EH (cell line): ENCODE measurements at regions not wholly inside any gene's neighbourhood (a gene's known extent, or its start where the extent isn't known, plus 50 kb on each side); places are given as distances from the start of the nearest gene placed in this dataset.
"Not testable (repeated sequence)": the region's sequence is repeated elsewhere in the genome, so short reads cannot be mapped to it uniquely, and the experiment has no call there.

Source experiments
- DNase-seq: peaks from one replicate; pipeline ENCODE4 v3.0.0-alpha.2; 2015; ENCODE audit warnings: low read depth

DNA sequence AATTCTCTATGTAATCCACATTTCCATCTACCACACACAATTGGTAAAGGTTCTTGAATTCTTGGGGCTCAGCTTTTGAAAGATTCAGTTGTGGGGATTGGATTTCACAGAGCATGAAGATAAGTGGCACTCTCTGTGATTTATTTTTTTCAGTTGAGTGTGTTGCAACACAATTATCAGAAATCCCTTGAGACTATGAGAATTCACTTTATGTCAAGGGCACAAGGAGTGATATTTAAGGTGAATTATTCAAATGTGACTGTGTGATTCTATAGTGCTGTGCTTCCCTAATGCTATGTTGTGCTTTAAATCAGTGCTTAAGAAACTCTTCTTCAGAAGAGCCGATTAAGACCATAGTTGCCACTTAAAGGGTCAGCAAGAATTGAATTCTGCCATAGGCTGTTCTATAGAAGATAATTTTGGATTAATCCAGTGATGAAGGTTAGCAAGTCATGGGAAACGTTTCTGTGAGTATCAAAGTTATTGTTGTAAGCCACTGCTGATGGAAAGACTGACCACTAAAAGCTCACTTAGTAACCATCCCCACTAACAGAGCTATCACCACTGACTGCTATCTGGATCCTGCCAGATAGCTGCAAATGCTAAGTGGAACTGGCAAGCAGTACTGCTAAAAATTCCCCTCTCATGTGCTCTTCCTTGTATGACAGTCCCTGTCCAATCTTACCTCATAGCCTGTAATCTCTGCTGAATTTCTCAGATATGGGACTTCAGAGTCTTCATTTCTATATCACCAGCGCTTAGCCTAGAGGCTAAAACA, 134.0 kb upstream of the SEMA3D start:
- DNase-seq = no peak

DNA sequence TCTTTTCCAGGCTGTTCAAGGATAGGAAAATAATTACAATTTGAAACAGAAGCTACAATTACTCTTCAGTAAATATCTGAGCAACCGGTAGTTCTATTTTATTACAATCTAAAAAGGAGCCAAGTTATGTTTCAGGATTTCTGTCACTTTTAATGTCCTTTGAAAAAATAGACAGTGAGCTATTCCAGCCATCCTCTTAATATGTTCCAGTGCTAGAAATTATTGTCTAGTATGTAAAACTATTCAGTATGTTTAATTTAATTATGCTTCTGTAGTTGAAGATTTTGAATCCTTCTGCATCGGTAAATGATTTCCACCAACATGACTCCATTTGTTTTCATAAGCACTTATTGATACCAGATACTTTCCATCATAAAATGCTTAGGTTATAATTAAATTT, 129.6 kb upstream of the SEMA3D start:
- no peak for DNase-seq

- no peak for DNase-seq
Observed at GRCh38 chr7:85310301-85310700, 123.4 kb upstream of the SEMA3D start.

DNA sequence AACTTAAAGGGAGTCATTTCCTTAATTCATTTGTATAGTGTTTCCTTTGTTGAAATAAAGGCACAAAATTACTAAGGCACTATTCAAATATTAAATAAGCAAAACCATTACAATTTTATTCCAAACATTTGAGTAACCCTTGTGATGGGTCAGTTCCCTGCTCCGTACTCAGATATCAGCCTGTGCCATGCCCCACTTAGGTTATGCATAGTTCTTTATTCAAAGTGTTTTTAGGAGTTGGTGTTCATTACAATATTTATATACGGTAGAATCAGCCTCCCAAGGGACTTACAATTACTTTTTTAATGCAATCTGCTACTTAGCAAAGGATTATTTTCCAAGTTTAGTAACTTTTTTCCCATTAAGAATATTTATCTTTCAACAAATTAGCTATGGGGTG, 119.3 kb upstream of the SEMA3D start:
- no peak for DNase-seq

GRCh38 chr7:85294176-85294575, 107.3 kb upstream of the SEMA3D start:
- DNase-seq = no peak

DNA sequence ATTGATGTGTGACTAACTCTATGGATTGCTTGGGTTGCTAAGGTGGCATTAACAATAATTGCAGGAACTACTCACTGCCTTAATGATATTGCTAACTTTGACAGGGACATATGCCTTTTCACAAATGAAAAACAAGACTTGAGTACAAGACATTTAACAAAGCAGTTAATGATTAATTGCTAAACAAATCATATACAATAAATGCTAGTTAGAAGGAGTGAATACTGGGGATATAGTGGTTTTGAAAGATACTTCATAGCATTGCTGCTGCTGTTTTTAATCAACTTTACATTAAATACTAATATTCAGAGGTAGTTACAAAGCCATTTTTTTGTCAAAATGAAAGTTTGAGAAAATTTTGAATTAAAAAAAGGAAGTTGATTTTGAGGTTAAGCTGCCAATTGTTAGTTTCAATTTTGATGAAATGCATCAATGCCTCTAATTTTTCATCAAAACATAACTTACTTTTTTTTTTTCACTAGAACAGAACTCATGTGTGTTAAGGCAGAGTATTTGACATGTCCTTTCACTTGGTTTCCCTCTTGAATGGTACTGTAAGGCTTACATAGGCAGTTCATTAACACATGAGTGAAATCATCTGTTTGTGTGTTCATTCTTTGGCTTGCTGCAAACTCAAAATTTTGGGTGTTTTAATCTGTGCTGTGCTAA, 106.2 kb upstream of the SEMA3D start:
- DNase-seq = no peak

- no peak for DNase-seq
Observed at GRCh38 chr7:85290269-85290668, 103.4 kb upstream of the SEMA3D start.

GRCh38 chr7:85289279-85289678, 102.4 kb upstream of the SEMA3D start:
- DNase-seq = no peak

DNA sequence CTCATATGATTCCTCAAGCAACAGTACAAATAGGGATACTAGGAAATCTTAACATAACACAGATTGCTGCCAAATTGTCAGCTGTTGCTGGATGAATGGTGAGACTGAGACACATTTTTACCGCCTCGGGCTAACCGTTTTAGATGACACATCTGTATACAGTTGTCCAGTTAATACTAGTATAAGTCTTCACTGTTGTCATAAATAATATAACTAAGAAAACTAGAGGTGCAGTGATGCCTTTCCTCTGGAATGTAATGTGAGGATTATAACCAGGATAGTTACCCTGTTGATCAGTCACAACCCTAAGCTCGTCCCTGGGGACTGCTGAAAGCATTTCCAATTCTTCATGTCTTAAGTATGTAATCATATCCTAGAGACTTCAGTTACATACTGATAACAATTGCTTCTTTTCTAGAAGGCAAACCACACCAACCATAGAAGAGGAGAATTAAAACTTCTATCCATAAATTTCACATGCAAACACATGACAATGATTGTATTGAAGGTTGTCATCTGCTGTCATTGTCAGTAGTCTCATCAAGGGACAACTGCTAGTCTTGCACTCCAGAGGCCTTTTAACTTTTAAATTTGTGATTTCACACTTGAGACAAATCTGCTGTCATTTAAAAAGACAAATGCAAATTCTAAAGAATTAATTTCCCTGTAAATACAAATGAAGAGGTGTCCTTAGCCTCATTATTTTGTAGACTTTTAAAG, 100.4 kb upstream of the SEMA3D start:
- DNase-seq = peak; percentile 41

DNA sequence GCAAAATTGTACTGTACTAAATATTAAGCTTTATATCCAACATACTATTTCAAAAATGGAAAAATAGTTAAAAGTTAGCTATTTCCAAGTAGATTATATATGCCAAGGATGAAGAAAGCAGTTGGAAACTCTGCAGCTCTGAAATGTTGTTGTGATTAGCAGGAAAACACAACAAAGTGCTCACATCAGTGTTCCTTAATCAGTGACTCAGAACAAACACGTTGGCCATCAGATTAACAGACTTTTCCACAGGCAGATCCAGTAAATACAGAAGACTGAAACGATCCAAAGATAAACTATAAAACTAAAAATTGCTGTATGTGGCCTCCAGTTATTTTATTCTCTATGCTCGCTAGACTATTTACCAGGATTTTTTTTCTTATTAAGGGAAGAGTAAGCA, 99.6 kb upstream of the SEMA3D start:
- DNase-seq = no peak

- DNase-seq = no peak
Observed at GRCh38 chr7:85285527-85285926, 98.7 kb upstream of the SEMA3D start.

DNA sequence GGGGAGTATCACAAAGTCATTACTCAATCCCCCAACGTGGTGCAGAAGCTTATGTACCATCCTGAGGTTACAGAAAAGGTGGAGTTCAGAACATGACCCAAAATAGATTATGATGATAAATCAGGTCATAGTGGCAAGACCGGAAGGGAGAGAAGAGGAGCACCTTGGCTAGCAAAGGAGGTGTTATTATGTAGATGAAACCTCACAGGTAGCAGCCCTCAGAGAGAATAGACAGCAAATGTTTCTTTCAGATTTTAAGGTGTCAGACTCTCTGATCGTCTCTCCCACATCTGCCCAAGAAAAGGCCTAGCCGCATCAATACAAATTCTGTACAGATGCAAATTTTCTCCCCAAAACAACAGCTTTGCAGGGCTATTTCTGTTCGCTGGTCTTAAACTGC, 88.3 kb upstream of the SEMA3D start:
- no peak for DNase-seq

DNA sequence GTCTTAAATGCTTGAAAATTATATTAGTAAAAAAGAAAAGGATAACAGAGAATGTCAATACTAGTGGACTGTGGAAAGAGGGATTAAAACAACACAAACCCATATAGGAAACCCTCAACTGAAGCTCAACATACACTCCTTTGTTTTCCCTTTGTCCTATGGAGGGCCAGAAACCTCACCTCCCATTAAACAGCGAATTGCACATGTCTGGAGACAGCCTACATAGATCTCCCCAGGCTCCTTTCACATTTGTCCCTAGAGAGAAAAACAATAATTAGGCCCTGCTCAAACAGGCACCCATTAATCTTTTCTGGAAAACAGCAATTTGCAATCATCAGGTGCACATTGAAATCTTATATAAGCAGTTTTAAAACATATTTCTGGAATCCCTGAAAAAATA, 87.6 kb upstream of the SEMA3D start:
- no peak for DNase-seq

GRCh38 chr7:85262891-85263290, 76.0 kb upstream of the SEMA3D start:
- peak; percentile 2 for DNase-seq

GRCh38 chr7:85261336-85261735, 74.5 kb upstream of the SEMA3D start:
- DNase-seq = peak; percentile 18

DNA sequence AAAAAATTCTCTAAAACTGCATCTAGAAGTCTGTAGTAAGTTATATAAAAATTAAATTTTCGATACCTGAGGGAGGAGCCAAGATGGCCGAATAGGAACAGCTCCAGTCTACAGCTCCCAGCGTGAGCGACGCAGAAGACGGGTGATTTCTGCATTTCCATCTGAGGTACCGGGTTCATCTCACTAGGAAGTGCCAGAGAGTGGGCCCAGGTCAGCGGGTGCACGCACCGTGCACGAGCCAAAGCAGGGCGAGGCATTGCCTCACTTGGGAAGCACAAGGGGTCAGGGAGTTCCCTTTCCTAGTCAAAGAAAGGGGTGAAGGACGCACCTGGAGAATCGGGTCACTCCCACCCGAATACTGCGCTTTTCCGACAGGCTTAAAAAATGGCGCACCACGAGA, 62.9 kb upstream of the SEMA3D start:
- not testable (repeated sequence) for DNase-seq

DNA sequence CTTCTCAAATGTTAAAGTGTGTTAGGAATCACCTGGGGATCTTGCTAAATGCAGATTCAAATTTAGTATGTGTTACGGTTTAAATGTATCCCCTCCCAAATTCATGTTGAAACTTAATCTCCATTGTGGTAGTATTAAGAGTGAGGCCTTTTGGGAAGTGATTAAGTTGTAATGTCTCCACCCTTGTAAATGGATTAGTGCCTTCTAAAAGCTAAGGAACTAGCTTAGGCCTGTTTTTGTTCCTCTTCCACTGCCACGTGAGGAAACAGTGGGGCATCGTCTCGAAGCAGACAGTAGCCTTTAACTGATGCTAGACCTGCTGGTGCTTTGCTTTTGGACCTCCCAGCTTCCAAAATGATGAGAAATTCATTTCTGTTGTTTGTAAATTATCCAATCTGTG, 52.3 kb upstream of the SEMA3D start:
- no peak for DNase-seq

DNA sequence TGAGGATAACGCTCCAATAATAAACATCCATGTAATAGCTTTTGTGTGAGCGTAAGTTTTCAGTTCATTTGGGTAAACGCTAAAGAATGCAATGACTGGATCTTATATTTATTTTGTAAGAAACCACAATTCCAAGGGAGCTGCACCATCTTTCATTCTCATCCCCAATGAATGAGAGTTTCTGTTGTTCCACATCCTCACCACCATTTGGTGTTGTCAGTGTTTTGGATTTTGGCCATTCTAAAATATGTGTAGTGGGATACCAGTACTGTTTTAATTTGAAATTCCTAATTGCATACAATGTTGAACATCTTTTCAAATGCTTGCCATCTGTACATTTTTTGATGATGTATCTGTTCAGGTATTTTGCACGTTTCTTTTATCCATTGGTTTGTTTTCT, 50.9 kb upstream of the SEMA3D start:
- DNase-seq = peak; percentile 71
